GM23338 (cell line): ENCODE measurements at regions not wholly inside any gene's neighbourhood (a gene's known extent, or its start where the extent isn't known, plus 50 kb on each side); places are given as distances from the start of the nearest gene placed in this dataset.

Source experiments
- CREB1 ChIP-seq: fragments of 250-450 bp; sonication (Bioruptor Pico); IDR thresholded peaks from 2 replicates; pipeline ENCODE4 v1.5.0; 2020; ENCODE audit warnings: low read depth, mild to moderate bottlenecking, moderate library complexity
- EZH2 ChIP-seq: fragments of 200-600 bp; sonication (generic); IDR thresholded peaks from one replicate; pipeline ENCODE4 v1.8.0; 2017; ENCODE audit warnings: antibody characterized with exemption, mild to moderate bottlenecking, low read depth; ENCODE audit not compliant: unreplicated experiment
- EZH2phosphoT487 ChIP-seq: fragments of 200-600 bp; sonication (generic); IDR thresholded peaks from one replicate; pipeline ENCODE4 v1.8.1; 2018; ENCODE audit warnings: antibody characterized with exemption; ENCODE audit not compliant: unreplicated experiment
- JUNB ChIP-seq: IDR thresholded peaks from one replicate; pipeline ENCODE4 v1.6.1; 2016; ENCODE audit warnings: antibody characterized with exemption; ENCODE audit not compliant: unreplicated experiment
- NANOG ChIP-seq: IDR thresholded peaks from 2 replicates; pipeline ENCODE4 v1.6.1; 2016; ENCODE audit warnings: antibody characterized with exemption, borderline replicate concordance
- POLR2AphosphoS5 ChIP-seq: IDR thresholded peaks from 2 replicates; pipeline ENCODE4 v1.6.1; 2016; ENCODE audit warnings: antibody characterized with exemption, low read depth
- STAT1 ChIP-seq: IDR thresholded peaks from one replicate; pipeline ENCODE4 v1.6.1; 2016; ENCODE audit warnings: antibody characterized with exemption; ENCODE audit not compliant: unreplicated experiment
- TF ChIP-seq, protein P1 (sequence below), 2 experiments: fragments of 200-600 bp in 1 of 2; sonication (generic) in 1 of 2; conservative IDR thresholded peaks; 2 replicates each; pipeline versions ENCODE4 v1.5.1 to v1.6.1; 2016 to 2017; ENCODE audit warnings: antibody characterized with exemption in 2 of 2, low read depth in 2 of 2, mild to moderate bottlenecking in 2 of 2, moderate library complexity in 1 of 2
- TF ChIP-seq, protein P2 (sequence below): IDR thresholded peaks from one replicate; pipeline ENCODE4 v1.6.1; 2018; ENCODE audit warnings: antibody characterized with exemption; ENCODE audit not compliant: unreplicated experiment

DNA sequence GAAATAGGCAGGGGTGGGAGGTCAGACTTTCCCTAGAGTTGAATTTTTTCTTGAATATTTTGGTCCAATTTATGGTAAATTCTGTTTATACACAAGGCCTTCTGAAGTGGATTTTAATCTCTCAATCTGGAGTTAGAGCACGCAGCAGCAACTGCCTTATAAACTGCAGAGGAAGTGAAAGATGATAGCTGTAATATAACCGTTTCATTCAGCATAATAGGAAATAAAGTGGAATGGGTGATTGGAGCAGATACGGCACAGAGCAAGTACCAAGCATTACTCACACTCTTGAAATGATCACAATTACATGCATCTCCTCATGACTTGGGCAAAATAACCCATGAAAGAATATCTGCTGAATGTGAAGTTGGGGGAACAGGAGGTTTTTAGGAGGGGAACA, 106.8 kb downstream of the ARRDC4 start:
- TF ChIP-seq, protein P1, sequence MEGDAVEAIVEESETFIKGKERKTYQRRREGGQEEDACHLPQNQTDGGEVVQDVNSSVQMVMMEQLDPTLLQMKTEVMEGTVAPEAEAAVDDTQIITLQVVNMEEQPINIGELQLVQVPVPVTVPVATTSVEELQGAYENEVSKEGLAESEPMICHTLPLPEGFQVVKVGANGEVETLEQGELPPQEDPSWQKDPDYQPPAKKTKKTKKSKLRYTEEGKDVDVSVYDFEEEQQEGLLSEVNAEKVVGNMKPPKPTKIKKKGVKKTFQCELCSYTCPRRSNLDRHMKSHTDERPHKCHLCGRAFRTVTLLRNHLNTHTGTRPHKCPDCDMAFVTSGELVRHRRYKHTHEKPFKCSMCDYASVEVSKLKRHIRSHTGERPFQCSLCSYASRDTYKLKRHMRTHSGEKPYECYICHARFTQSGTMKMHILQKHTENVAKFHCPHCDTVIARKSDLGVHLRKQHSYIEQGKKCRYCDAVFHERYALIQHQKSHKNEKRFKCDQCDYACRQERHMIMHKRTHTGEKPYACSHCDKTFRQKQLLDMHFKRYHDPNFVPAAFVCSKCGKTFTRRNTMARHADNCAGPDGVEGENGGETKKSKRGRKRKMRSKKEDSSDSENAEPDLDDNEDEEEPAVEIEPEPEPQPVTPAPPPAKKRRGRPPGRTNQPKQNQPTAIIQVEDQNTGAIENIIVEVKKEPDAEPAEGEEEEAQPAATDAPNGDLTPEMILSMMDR (conservative IDR thresholded peaks at IDR 0.05; ENCODE audit: low read depth in 2 of 2), result no peak
- TF ChIP-seq, protein P2, sequence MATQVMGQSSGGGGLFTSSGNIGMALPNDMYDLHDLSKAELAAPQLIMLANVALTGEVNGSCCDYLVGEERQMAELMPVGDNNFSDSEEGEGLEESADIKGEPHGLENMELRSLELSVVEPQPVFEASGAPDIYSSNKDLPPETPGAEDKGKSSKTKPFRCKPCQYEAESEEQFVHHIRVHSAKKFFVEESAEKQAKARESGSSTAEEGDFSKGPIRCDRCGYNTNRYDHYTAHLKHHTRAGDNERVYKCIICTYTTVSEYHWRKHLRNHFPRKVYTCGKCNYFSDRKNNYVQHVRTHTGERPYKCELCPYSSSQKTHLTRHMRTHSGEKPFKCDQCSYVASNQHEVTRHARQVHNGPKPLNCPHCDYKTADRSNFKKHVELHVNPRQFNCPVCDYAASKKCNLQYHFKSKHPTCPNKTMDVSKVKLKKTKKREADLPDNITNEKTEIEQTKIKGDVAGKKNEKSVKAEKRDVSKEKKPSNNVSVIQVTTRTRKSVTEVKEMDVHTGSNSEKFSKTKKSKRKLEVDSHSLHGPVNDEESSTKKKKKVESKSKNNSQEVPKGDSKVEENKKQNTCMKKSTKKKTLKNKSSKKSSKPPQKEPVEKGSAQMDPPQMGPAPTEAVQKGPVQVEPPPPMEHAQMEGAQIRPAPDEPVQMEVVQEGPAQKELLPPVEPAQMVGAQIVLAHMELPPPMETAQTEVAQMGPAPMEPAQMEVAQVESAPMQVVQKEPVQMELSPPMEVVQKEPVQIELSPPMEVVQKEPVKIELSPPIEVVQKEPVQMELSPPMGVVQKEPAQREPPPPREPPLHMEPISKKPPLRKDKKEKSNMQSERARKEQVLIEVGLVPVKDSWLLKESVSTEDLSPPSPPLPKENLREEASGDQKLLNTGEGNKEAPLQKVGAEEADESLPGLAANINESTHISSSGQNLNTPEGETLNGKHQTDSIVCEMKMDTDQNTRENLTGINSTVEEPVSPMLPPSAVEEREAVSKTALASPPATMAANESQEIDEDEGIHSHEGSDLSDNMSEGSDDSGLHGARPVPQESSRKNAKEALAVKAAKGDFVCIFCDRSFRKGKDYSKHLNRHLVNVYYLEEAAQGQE, result no peak
- no peak for TF ChIP-seq CREB1 (CRISPR knock-in tag)
- no peak for TF ChIP-seq EZH2phosphoT487
- TF ChIP-seq POLR2AphosphoS5, result no peak
- TF ChIP-seq EZH2, result no peak
- no peak for TF ChIP-seq JUNB
- no peak for TF ChIP-seq STAT1
- no peak for TF ChIP-seq NANOG
